ENCODE measurements at regions not wholly inside any gene's neighbourhood (a gene's known extent, or its start where the extent isn't known, plus 50 kb on each side); places are given as distances from the start of the nearest gene placed in this dataset.

DNA sequence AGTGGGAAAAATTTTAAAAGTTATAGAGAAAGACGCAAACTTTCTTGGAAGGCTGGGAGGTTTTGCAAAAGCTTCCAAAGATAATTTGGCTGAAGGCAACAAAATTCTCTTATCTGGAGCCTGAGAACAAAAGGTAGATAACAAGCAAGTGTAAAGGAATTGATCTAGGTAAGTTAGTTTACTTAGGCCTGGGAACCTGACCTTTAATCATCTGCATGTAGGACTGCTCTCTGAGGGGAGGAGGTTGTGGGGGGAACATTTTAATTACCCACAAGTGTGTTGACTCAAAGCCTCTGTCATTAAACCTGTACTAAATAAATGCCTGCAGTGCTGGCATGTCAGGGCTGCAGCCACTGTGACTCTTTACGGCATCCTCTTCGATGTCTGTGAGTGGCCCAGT, 532.3 kb upstream of the SLITRK5 start:
- Histone ChIP-seq H3K79me2 (ENCODE audit: low read length) (no peaks in the 10 kb centered on the region), H3K4me2 (ENCODE audit: low read depth, low read length) (no peak overlapping the region), H3K9ac (ENCODE audit: low read length) (no peak overlapping the region), H3K27ac (ENCODE audit: low read length) (no peak overlapping the region), H3K9me2 (replicated peaks; ENCODE audit: insufficient read depth, low read length) (no peaks in the 10 kb centered on the region), H3K4me3 (ENCODE audit: low read length) (no peak overlapping the region), H2AFZ (ENCODE audit: low read length) (no peak overlapping the region), H3F3A (ENCODE audit: insufficient read depth, low read length) (no peaks in the 10 kb centered on the region), H3K9me3 (replicated peaks; ENCODE audit: insufficient read depth, low read length) (no peaks in the 10 kb centered on the region), H3K4me1 (ENCODE audit: low read length) (no peaks in the 10 kb centered on the region), H3K27me3 (replicated peaks; ENCODE audit: insufficient read depth, low read length) (no peaks in the 10 kb centered on the region), H4K20me1 (ENCODE audit: insufficient read depth, low read length) (no peaks in the 10 kb centered on the region), H3K36me3 (replicated peaks; ENCODE audit: insufficient read depth, low read length) (no peaks in the 10 kb centered on the region)
- no peak for DNase-seq
- TF ChIP-seq, protein P1, sequence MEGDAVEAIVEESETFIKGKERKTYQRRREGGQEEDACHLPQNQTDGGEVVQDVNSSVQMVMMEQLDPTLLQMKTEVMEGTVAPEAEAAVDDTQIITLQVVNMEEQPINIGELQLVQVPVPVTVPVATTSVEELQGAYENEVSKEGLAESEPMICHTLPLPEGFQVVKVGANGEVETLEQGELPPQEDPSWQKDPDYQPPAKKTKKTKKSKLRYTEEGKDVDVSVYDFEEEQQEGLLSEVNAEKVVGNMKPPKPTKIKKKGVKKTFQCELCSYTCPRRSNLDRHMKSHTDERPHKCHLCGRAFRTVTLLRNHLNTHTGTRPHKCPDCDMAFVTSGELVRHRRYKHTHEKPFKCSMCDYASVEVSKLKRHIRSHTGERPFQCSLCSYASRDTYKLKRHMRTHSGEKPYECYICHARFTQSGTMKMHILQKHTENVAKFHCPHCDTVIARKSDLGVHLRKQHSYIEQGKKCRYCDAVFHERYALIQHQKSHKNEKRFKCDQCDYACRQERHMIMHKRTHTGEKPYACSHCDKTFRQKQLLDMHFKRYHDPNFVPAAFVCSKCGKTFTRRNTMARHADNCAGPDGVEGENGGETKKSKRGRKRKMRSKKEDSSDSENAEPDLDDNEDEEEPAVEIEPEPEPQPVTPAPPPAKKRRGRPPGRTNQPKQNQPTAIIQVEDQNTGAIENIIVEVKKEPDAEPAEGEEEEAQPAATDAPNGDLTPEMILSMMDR (IDR thresholded peaks at IDR 0.05; ENCODE audit: low read length), result no peak
- TF ChIP-seq EZH2 (optimal IDR thresholded peaks at IDR 0.05; ENCODE audit: low read depth, low read length) (no peak), EZH2phosphoT487 (IDR thresholded peaks at IDR 0.05; ENCODE audit: low read length) (no peak)

DNA sequence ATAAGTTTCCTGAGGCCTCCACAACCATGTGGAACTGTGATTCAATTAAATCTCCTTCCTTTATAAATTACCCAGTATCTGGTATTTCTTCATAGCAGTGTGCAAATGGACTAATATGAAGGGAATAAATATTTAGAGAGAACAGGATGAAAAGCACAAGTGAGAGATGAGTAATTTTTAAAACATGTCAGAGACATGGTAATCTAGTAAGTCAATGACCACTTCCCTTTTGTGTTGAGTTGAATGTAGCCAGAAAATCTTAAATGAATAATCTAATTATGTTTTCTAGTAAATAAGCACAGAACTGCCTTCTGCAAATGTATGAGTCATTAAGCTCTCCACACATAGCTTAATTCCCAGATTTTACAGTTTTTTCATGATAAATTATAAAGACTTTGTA, 524.1 kb upstream of the SLITRK5 start:
- H4K20me1 ChIP-seq (ENCODE audit: insufficient read depth, low read length), result no peaks in the 10 kb centered on the region
- H3K36me3 ChIP-seq (replicated peaks; ENCODE audit: insufficient read depth, low read length), result no peaks in the 10 kb centered on the region
- no peaks in the 10 kb centered on the region for H3F3A ChIP-seq (ENCODE audit: insufficient read depth, low read length)
- no peak overlapping the region for H2AFZ ChIP-seq (ENCODE audit: low read length)
- no peaks in the 10 kb centered on the region for H3K27me3 ChIP-seq (replicated peaks; ENCODE audit: insufficient read depth, low read length)
- DNase-seq, result no peak
- no peak overlapping the region for H3K9ac ChIP-seq (ENCODE audit: low read length)
- no peaks in the 10 kb centered on the region for H3K9me3 ChIP-seq (replicated peaks; ENCODE audit: insufficient read depth, low read length)
- H3K4me2 ChIP-seq (ENCODE audit: low read depth, low read length), result no peak overlapping the region
- H3K9me2 ChIP-seq (replicated peaks; ENCODE audit: insufficient read depth, low read length), result no peaks in the 10 kb centered on the region
- no peaks in the 10 kb centered on the region for H3K79me2 ChIP-seq (ENCODE audit: low read length)
- H3K27ac ChIP-seq (ENCODE audit: low read length), result no peak overlapping the region
- H3K4me3 ChIP-seq (ENCODE audit: low read length), result no peak overlapping the region
- no peaks in the 10 kb centered on the region for H3K4me1 ChIP-seq (ENCODE audit: low read length)
- TF ChIP-seq, protein P1 (IDR thresholded peaks at IDR 0.05; ENCODE audit: low read length), result no peak
- TF ChIP-seq EZH2phosphoT487 (IDR thresholded peaks at IDR 0.05; ENCODE audit: low read length), result no peak
- TF ChIP-seq EZH2 (optimal IDR thresholded peaks at IDR 0.05; ENCODE audit: low read depth, low read length), result no peak

DNA sequence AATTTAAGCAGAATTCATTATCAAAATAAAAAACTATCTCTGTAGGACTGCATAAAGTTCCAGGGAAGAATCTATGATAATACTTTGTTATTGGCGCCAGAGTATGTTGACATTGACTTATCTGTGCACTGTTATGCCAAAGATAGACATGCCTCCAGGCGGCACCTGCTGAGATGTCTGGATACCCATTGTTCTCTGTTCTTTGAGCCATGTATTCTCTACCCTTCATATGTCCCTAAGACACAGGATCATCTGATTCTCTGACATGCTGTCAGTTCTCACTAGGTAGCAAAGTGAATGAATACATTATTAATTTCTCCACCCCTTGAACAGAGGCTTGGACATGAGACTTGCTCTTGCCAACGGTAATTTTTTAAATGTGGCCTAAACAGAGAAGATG, 517.8 kb upstream of the SLITRK5 start:
- Histone ChIP-seq H3K79me2 (ENCODE audit: low read length) (no peaks in the 10 kb centered on the region), H3K27ac (ENCODE audit: low read length) (no peak overlapping the region), H3K4me2 (ENCODE audit: low read depth, low read length) (no peak overlapping the region), H3K9ac (ENCODE audit: low read length) (no peak overlapping the region), H3K36me3 (replicated peaks; ENCODE audit: insufficient read depth, low read length) (no peaks in the 10 kb centered on the region), H3K9me2 (replicated peaks; ENCODE audit: insufficient read depth, low read length) (no peaks in the 10 kb centered on the region), H3K9me3 (replicated peaks; ENCODE audit: insufficient read depth, low read length) (no peaks in the 10 kb centered on the region), H3K27me3 (replicated peaks; ENCODE audit: insufficient read depth, low read length) (no peaks in the 10 kb centered on the region), H2AFZ (ENCODE audit: low read length) (no peak overlapping the region), H3F3A (ENCODE audit: insufficient read depth, low read length) (no peaks in the 10 kb centered on the region), H4K20me1 (ENCODE audit: insufficient read depth, low read length) (no peaks in the 10 kb centered on the region), H3K4me1 (ENCODE audit: low read length) (no peaks in the 10 kb centered on the region), H3K4me3 (ENCODE audit: low read length) (no peak overlapping the region)
- TF ChIP-seq EZH2 (optimal IDR thresholded peaks at IDR 0.05; ENCODE audit: low read depth, low read length), result no peak
- no peak for TF ChIP-seq EZH2phosphoT487 (IDR thresholded peaks at IDR 0.05; ENCODE audit: low read length)
- TF ChIP-seq, protein P1 (IDR thresholded peaks at IDR 0.05; ENCODE audit: low read length), result no peak
- no peak for DNase-seq

Measured in MM.1S (cell line).